GM21717 (cell line): ENCODE measurements at regions not wholly inside any gene's neighbourhood (a gene's known extent, or its start where the extent isn't known, plus 50 kb on each side); places are given as distances from the start of the nearest gene placed in this dataset.

Experiments used
- ATAC-seq: cut with Tn5 transposase; IDR thresholded peaks from one replicate; pipeline ENCODE4 v1.9.1; 2021; ENCODE audit warnings: mild to moderate bottlenecking, moderate library complexity; ENCODE audit not compliant: unreplicated experiment

- no peak for ATAC-seq
These were observed 57.9 kb upstream of the VSTM2B start for GRCh38 chr19:29467824-29468401.

- ATAC-seq = no peak
These were observed 50.3 kb upstream of the VSTM2B start for GRCh38 chr19:29475469-29475868.
